HG03521 (cell line): ENCODE measurements at regions not wholly inside any gene's neighbourhood (a gene's known extent, or its start where the extent isn't known, plus 50 kb on each side); places are given as distances from the start of the nearest gene placed in this dataset.
A peak's percentile ranks its signal among the peaks of the same experiment; 100 is the strongest.

Experiments used
- ATAC-seq: cut with Tn5 transposase; IDR thresholded peaks from one replicate; pipeline ENCODE4 v1.9.1; 2021; ENCODE audit warnings: mild to moderate bottlenecking, moderate library complexity; ENCODE audit not compliant: unreplicated experiment

DNA sequence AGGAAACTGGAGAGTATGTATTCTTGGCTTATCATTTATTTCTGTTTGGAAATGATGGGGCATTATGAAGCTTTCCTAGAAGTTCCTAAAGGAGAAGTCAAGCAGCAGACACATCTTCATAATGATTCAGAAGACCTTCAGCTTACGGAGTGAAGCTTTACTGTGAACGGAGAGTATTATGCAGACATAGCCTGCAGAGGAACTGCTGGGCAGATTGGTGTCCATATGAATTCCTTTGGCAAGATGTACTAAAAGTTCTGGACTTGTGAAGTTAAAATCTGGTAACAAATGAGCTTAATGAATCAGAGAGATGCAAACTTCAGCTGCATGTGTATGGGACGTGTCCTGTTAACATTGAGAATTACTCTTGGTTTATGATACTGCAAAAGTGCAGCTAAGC is 60.1 kb downstream of the NABP1 start:
- ATAC-seq: no peak

DNA sequence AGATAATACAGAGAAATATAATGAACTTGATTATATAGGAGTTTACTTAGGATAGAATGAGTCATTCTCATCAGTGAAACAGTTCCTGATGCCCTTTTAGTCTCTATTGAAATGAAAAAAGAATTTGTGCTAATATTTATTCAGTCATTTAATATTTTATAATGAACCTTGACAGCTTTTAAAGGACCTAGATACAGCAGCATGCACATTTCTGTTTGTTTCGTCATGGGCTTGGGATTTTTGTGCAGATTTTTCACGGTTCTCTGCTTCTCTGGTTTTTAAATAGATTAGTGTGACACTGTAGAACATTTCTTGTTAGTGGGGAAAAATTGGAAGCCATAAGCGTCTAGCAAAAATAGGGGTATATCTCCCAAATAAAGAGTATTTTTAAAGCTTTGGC is 60.7 kb downstream of the NABP1 start:
- ATAC-seq: no peak

DNA sequence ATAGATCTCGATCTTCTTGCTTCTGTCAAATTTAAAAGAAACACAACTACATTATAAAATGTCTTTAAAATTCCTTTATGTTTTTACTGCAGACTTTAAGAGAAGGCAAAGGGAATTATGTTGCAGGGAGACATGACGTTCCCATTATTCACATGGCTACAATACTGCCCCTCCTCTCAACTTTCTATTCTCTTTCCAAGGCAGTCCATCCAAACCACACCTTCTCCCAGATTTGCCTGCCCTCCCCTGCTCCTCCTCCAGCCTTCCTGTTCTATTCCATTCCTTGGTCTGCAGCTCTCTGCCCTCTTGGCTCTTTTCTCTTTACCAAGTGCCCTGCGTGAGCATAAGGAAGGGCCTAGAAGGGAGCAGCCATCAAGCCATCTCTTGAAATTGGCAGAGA is 61.3 kb downstream of the NABP1 start:
- no peak for ATAC-seq

DNA sequence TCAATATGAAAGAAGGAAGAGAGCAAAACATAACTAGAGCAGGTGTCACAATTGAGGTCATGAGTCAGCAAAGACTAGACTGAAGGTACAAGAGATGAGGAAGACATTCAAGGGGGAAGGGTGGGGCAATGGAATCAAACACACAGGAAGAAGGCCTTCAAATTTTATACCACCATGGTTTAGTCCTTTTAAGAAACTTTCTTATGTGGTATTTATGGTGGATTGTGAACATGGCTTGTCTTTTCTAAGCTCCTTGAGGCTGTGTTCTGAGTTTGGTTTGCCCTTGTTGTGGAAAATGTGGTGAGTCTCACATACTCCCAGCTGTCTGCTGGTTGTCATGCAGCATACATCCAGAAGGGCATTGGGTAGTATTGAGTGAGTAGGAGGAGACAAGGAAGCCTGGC is 62.1 kb downstream of the NABP1 start:
- peak; percentile 91 for ATAC-seq

- no peak for ATAC-seq
Observed at GRCh38 chr2:191740759-191741158, 62.8 kb downstream of the NABP1 start.

DNA sequence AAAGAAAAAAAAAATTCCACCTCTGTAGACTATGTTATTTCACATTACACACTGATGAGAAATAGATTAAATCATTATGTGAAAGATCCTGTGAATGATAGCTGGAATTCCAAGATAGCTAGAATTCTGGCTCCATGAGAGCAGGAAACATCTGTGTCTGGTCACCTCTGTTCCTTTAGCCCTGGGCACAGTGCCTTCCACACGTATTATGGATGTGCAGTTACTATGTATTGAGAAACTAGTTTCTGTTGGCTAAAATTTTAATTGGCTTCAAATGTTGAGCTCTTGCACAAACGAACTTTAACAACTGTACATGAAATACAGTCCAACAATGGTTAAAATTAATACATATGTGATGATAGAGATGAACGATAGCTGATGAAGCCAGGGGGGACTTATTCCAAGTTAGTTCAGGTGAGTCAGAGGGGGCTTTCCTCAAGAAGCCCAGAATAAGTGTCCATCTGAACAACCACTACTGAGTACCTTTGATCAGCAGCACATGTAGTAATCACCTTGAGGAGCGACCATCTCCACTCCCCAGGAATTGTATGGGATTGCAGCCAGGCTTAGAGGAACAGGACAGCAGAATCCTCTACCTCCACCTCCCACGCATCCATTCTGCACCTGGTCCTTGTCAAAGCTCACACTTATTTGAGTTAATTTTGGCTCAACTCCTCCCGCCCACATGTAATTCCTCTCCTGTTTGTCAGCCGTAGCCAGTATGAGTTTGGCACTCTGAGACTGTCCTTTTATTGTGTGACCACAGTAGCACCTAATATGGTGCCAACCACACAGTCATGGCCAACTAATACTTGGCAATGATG is 68.6 kb downstream of the NABP1 start:
- ATAC-seq: no peak

GRCh38 chr2:191747170-191747530 is 69.2 kb downstream of the NABP1 start:
- ATAC-seq: no peak

DNA sequence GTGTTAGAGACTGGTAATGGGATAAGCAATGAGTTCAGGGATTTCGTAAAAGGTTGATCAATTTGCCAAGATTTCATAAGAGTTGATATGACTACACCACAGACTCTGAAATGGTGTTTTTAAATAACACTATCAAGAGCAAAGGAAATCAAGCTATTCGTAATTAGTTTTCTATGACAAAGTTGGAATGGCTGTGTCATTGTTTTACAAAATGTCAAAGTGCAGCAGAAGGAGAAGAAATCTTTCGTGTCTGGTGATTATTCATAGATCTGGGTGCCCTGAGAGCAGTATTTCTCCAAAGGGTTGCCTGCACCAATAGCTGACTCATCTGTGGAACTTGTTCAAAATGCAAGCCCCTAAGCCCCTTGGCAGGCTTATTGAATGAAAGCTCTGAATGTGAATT is 70.1 kb downstream of the NABP1 start:
- ATAC-seq: peak; percentile 31

GRCh38 chr2:191748528-191749180 is 70.7 kb downstream of the NABP1 start:
- peak; percentile 55 for ATAC-seq

GRCh38 chr2:191749181-191749540 is 71.2 kb downstream of the NABP1 start:
- ATAC-seq: no peak

DNA sequence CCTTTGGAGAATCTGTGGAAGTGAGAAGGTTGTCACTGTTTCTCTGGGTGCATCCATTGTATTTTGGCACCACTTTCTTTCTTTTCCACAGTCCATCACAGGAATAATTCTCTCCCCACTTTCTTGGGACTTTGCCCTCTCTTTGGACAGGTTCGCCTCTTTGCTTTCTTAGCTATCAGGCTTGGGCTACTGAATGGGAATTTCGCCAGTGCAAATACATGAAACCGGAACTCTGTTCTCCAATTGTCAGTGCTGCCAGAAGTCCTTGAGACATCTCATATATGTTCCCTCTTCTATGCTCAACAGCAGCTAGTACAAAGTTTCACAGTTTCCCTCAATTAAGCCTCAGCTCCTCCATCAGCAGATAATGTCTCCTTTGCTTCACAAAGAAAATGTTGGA is 76.2 kb downstream of the NABP1 start:
- ATAC-seq: no peak

- no peak for ATAC-seq
Observed at GRCh38 chr2:191756761-191757160, 78.8 kb downstream of the NABP1 start.

- ATAC-seq: no peak
Observed at GRCh38 chr2:191757208-191757607, 79.3 kb downstream of the NABP1 start.

GRCh38 chr2:191758518-191759507 is 80.9 kb downstream of the NABP1 start:
- ATAC-seq: peak; percentile 100

DNA sequence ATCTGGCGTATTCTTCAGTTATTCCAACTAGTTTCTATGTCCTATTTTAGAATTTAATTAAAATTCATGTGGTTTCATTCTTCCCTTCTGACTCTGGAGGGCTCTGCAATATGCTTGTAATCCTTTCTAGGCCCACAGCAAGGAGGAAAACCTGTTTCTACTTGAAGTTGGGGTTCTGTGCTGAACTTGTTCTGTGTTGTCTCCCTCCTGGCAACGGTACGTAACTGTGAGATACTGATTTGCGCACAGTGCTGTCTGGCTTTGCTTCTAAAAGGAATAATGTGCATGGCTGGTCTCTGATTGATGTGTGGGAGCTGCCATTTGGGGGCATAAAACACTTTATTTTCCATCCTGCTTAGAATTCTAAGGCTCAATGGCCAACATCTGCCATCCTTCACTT is 81.7 kb downstream of the NABP1 start:
- no peak for ATAC-seq

- no peak for ATAC-seq
Observed at GRCh38 chr2:191760655-191761262, 82.8 kb downstream of the NABP1 start.

- no peak for ATAC-seq
Observed at GRCh38 chr2:191773136-191773535, 73.8 kb downstream of the CAVIN2 start.

DNA sequence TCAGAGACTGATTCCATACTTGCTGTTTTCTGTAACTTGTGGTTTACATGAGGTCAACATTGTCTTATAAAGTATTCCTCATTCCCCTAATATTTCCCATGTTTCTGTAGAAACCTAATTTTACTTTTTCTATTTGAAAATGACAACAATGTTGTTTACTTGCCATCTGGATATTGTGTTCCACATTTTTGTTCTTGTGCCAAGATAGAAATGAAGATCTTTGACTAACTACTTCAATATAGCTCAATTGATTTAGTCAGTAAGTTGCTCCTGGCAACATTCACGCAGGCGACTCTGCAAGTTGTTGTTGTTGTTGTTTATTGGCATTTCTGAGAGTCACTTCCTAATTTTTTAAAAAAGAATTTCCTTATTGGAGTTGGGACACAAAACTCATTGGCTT is 69.5 kb downstream of the CAVIN2 start:
- no peak for ATAC-seq

GRCh38 chr2:191778041-191778440 is 68.8 kb downstream of the CAVIN2 start:
- no peak for ATAC-seq

GRCh38 chr2:191782351-191782750 is 64.5 kb downstream of the CAVIN2 start:
- ATAC-seq: no peak

DNA sequence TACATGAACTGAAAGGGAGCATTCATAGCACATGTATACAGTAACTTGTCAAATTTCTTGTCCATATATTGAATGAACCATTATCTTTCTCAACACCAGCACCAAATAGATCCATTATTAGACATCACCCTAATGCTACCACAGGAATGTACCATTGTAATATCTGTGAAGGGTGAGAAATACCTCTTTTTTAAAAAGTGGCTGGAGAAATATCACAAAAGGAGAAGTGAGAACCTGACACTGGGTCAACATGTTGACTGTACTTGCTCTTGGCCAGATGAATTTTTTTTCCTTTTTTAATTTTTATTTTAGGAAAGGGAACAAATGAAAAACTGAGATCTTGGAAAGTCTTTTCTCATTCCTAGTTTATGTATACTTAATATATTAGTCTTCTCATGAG is 63.5 kb downstream of the CAVIN2 start:
- ATAC-seq: no peak
